Skeletal muscle cell (primary cell): ENCODE measurements at regions not wholly inside any gene's neighbourhood (a gene's known extent, or its start where the extent isn't known, plus 50 kb on each side); places are given as distances from the start of the nearest gene placed in this dataset.
"Not testable (repeated sequence)": the region's sequence is repeated elsewhere in the genome, so short reads cannot be mapped to it uniquely, and the experiment has no call there.

Experiments
- DNase-seq: peaks from one replicate; pipeline ENCODE4 v3.0.0-alpha.2; 2010; ENCODE audit warnings: low read depth
- H3K4me3 ChIP-seq: 2 replicates; pipeline ENCODE4 v1.5.1; 2011; ENCODE audit warnings: low read depth, mild to moderate bottlenecking, control low read depth, low read length, moderate library complexity

DNA sequence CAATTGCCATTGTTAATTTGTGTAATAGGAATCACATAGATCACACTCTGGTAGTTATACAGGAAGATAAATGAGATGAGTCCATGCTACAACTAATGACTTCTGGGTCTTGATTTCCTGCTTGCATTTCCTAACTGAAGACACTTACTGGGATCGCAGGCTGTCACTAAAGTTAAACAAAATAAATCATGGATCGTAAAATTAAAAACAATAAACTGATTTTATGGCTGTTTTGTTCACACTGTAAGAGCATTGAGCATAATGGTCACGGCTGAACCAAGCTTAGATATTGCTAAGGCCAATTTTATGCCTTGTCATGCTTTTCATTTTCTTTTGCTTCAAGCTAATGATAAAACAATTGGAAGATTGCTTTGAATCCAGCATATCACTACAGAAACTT, 332.5 kb upstream of the CITED2 start:
- no peak for DNase-seq
- no peak overlapping the region for H3K4me3 ChIP-seq

DNA sequence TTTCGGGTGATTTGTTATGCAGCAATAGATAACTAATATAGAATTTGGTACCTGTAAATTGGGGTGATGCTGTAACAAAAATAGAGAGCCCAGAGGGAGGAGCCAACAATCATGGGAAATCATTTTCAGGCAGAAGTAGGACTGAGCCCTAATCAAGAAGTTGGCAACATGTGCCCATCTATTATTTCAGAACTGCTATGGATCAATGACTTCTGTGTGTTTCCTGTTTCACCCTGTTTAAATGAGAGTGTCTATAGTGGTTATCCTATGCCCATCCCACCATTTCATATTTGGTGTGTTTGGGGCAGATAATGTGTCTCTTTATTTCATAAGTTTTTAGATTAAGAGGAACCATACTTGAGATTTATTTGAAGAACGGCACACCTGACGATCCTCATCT, 330.8 kb upstream of the CITED2 start:
- no peak for DNase-seq
- no peak overlapping the region for H3K4me3 ChIP-seq

DNA sequence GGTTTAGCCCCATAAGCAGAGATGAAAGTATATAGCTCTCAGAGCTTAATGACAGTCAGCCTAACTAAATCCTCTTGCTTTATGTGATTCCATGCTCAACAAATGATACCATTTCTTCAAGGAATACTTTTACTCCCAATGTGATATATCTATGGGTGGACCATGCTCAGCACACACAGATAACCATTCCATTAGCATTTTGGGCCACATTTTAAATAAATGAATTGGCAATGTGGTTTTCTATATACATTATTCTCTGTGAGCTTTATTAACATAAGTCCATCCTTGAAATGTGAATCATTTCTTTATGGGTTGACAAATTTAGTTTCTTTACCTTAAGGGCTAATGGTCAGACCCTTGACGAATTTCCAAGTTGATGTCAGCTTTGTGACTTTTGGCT, 329.3 kb upstream of the CITED2 start:
- H3K4me3 ChIP-seq, result no peak overlapping the region
- no peak for DNase-seq

DNA sequence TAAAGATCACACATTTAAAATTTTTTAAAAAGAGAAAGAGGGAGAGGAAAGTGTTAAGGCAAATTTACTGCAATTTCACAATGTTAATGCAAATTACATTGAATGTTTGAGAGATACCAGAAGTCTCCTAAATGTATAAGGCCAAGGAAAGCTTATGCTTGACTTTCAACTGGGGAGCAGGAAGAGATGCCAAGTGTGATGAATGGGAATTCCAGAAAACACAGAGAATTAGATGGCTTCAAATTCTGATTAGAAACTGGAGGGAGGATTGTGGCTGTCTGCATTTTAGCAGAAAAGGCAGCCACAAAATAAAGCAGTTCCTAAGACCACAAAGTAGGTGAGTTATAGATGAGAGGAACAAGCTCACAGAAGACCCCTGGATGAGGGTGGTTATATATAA, 328.3 kb upstream of the CITED2 start:
- no peak for DNase-seq
- H3K4me3 ChIP-seq, result no peak overlapping the region

DNA sequence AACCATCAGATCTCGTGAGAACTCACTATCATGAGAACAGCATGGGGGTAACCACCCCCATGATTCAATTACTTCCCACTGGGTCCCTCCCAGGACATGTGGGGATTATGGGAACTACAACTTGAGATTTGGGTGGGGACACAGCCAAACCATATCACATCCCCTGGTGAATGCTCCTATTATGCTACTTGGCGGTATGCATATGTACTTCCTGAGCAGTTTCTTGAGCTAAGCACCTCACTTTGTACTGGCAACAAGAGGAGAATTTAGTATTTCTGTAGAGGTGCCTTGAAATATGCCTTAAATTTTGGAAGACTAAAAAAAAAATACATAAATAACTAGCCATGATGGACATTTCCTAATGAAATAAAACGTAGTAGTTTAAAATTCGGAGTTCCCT, 327.2 kb upstream of the CITED2 start:
- H3K4me3 ChIP-seq, result no peak overlapping the region
- no peak for DNase-seq

DNA sequence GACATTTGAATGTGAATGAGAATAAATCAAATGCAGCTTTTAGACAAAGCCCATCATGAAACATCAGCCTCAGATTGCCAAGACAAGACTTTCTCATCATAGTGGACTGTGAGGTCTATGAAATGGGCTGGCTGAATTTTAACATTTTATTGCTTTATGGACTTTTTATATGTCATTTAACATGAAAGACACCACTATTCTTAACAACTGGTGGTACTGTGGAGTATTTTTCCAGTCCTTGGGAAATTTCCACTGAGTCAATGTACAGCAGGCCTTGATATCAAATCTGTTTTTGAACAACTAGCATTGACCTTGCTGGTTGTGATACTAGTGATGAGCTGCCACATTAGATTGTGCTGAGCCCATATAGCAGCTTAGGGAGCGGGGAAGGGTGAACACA, 326.6 kb upstream of the CITED2 start:
- no peak for DNase-seq
- no peak overlapping the region for H3K4me3 ChIP-seq

DNA sequence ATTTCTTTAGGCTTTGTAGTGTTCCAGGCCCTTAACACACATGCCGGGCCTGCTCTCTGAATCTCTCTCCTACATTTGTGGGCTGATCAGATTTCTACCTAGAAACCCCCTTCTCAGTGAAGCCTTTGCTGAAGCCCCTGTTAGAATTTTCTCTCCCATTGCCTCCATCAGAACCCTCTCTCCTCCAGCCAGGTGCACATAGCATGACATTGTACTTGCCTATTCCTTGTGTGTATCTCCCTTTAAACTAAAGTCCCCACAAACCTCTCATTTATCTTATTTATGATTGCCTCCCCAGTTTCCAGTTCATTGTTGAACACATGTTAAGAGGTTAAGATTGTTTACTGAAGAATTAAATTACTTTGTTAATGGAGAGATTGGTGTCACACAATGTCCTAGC, 325.5 kb upstream of the CITED2 start:
- DNase-seq, result no peak
- no peak overlapping the region for H3K4me3 ChIP-seq

DNA sequence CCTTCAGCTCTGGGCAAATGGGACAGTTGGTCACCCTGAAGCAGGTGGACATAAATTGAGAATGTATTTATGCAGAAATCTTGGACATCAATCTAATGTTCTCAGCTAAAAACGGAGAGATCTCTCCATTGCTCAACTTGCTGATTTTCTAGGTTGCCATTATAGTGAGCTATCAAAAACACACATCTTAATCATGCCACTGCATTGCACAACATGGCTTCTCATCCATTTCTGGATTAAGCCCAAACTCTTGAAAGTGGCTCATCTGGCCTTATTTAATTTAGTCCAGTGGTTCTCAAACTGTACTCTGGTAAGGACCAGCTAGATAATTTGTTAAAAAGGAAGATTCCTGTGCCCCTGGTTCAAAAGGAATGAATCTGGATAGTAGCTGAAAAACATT, 324.9 kb upstream of the CITED2 start:
- H3K4me3 ChIP-seq, result no peak overlapping the region
- peak; percentile 50 for DNase-seq

DNA sequence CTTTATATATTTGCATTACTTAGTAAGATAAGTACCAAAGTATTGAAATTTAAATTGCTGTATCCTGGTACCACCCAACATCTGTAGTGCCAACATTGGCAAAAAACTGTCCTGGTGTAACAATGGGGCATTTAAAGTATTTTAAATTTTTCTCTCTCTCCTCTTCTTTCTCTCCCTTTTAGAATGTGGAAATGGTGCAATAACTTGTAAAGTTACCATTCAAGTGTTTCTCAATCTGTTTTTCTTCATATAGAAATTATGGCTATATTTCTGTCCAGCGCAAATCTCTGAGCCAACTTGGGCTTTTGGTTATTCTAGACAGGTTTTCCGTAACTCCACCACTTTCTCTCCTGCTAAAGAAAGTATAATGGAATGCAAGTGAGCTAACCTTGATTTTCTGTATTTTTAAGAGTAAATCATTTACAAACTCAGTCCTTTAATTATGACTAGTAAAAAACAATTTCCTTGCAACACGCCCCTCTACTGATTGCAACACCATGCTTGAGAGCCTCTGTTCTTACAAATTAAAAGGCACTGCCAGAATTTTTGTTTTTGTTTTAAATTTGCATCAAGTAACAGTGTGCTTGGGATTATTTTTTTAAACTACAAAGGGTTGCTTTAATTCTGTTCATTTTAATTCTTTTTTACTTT, 324.2 kb upstream of the CITED2 start:
- DNase-seq, result no peak
- no peak overlapping the region for H3K4me3 ChIP-seq

DNA sequence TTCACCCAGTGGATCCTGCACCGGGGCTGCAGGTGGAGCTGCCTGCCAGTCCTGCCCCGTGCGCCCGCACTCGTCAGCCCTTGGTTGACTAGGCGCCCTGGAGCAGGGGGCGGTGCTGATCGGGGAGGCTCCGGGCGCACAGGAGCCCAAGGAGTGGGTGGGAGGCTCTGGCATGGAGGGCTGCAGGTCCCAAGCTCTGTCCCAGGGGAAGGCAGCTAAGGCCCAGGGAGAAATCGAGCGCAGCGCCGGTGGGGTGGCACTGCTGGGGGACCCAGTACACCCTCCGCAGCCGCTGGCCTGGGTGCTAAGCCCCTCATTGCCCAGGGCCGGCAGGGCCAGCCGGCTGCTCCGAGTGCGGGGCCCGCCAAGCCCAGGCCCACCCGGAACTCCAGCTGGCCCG, 323.4 kb upstream of the CITED2 start:
- not testable (repeated sequence) for DNase-seq, H3K4me3 ChIP-seq

DNA sequence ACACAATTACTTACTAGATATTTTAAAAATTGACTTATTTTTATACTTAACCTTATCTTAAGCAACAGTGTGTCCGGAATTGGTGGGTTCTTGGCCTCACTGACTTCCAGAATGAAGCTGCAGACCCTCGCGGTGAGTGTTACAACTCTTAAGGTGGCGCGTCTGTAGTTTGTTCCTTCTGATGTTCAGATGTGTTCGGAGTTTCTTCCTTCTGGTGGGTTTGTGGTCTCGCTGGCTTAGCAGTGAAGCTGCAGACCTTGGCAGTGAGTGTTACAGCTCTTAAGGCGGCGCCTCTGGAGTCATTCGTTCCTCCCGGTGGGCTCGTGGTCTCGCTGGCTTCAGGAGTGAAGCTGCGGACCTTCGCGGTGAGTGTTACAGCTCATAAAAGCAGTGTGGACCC, 322.5 kb upstream of the CITED2 start:
- DNase-seq, H3K4me3 ChIP-seq: not testable (repeated sequence)

DNA sequence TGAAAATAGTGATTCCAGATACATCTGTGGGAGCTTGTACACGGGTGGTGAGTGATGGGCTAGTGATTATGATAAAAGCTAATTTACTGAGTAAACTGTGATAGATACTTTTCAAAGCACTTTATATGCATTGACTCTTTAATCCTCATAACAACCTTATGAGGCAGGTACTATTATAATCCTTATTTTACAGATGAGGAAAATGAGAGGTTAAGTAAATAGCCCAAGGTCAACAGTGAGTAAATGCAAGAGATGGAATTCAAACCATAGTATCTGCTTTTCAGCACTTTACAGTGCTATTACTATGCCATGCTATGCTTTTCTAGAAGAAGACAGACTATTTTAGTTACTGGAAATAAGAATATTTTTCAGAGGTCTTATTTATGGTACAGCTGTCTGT, 320.9 kb upstream of the CITED2 start:
- no peak for DNase-seq
- H3K4me3 ChIP-seq, result no peak overlapping the region

DNA sequence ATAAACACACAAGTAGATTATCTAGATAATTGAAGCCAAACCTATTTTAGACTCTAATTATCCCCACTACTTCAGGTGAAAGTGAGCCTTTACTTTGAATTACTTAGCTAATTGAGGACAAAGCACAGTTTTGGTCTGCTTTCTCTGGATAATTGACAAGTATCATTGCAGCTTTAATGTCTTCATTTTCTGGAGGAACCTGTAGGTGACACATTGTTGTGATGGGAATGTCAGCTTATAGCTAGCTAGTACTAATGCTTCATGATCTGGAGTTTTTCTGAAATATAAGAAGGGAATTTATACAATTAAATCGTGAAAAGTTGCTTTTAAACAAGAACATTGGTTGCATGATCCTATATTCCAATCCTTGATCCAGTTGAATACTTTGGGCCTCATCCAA, 319.3 kb upstream of the CITED2 start:
- H3K4me3 ChIP-seq, result no peak overlapping the region
- no peak for DNase-seq

DNA sequence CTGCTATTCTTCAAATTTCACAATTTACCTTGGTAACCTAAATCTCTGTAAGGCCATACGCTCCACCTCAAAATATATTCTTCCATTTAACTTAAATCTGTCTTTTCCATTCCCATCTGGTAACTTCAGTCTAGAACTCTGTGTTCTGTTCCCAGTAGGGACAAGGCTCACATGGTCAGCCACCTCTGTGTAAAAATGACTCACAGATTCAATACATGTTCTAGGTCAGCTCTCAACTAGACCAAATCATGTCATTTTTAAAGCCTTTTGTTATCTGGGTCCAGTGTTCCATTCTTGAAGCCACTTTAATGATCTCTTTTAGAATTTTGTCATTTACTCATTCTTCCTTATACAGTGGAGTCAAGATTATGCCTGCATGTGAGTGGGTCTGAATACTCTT, 315.6 kb upstream of the CITED2 start:
- DNase-seq, result no peak

DNA sequence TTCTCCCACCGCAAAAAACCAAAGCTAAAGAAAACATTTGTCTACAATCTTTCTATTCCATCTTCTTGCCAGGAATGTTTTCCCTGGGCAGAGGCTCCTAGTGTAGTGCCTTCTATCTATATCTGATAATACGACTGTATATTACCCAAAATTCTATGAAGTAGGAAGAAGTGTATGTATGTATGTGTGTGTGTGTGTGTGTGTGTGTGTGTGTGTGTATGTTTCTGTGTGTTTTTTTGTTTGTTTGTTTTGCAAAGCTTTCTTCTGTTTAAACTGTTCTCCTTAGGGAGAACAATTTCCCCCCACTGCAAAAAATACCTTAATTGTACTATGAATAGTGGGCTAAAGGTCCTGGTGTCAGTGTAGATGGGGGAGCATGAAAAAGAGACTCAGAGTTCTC, 312.6 kb upstream of the CITED2 start:
- no peak overlapping the region for H3K4me3 ChIP-seq
- DNase-seq, result no peak

More for the DNA sequence above, 315.6 kb upstream of the CITED2 start:
- no peak overlapping the region for H3K4me3 ChIP-seq

DNA sequence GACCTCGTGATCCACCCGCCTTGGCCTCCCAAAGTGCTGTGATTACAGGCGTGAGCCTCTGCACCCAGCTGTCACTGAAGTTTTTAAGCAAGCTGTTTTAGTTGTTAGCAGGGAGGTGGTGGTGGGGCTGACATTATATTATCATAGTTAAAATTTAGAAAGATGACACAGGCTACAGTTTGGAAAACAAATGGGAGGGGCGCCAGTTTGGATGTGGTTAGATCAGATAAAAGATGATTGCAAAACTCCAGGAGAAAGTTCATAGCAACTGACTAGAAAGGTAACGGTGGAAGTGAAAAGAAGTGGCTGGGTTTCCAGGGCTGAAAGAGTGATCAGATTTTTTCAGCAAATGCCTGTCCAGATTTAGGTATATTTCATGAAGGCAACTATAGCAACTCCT, 311.9 kb upstream of the CITED2 start:
- no peak for DNase-seq
- H3K4me3 ChIP-seq, result no peak overlapping the region

DNA sequence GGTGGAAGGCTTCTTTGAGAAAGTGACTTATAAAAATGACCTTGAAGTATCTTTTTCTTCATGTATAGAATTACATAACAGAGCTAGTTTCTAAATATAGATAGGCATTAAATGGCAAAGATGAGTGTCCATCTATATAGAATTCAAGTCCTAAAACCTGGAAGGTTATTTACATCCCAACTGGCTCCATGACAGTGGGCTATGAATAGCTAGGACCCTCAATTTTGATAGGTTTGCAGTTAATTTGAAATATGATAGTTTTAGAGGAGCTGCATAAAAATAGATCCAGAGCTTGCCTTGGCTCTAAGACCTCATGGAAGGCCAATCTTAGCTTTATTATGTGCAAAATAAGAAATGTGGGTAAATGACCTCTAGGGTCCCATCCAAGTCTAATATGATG, 310.6 kb upstream of the CITED2 start:
- DNase-seq, result no peak
- no peak overlapping the region for H3K4me3 ChIP-seq

DNA sequence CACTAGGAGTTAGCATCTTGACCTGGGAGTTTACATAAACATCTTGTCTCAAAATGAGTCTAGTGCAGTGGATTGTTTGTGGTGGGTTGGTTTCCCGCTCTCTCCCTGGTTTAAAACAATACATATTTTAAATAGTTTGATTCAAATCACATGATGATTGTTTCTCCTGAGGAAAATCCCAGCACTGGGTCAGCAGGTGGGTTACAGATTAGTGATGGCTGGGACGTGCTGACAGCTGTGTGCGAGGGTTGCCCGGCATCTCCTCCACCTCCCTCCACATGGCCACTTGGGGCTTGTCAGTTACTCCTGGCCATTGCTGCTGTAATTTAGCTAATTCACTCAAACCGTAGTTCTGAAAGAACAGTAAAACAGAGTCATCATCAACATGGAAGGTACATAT, 306.4 kb upstream of the CITED2 start:
- DNase-seq, result no peak
- no peak overlapping the region for H3K4me3 ChIP-seq

DNA sequence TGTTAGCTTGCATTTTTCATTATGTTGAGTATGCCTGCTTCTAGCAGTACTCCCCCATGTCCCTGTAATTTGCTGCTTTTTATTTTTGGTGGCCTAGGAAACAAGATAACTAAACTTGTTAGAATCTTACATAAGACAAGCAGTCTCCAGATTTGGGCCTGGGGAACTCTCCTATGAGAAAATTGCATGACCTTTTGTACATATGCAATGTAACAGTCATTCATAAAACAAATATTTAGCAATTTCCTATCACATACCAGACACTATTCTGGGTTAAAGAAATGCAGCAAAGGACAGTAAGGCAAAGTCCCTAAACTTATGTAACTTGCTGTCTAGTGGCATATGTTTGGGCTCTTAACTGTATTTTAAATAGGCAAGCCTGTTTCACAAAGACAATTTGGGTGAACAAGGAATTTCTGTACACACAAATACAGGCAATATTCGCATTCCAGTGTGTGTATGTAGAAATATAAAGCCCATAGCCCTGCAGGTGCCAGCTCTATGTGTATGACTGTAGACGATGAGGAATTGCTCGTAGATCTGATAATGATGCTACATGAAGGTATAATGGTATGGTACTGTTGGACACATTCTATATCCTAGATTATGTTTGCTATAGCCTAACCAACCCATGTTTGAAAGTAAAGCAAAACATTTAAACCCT, 305.2 kb upstream of the CITED2 start:
- H3K4me3 ChIP-seq, result no peak overlapping the region
- DNase-seq, result no peak

DNA sequence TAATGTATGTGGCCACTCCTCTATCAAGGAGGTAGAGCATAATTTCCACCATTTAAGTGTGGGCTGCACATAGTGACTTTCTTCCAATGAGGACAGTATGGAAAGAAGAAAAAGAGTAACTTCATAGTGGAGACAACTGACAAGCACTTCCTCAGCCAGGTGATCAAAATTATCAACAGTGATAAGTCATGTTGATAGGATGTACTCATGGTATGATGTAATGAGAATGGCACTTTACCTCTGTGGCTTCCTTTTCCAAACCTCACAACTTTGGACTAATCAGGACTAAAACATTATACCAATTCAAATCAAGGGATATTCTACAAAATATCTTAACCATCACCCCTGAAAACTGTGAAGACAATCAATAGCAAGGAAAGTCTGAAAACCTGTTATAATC, 302.3 kb upstream of the CITED2 start:
- no peak for DNase-seq
- H3K4me3 ChIP-seq, result no peak overlapping the region

DNA sequence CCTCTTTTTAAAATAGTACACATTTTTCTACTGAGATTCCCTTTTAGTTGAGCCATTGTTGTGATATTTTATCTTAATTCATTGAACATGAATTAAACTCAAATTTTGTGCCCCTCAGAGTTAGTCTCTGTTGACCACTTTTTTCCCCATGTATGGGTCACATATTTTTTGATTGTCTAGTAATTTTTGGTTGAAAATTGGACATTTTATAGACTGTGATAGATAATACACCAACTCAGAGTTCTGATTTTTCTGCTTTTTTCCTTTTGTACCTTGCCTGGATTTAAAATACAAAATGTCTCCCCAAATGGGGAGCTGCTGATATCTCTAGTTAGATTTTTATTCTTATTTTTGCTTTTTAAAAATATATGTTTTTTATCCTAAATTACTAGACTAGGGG, 291.8 kb upstream of the CITED2 start:
- H3K4me3 ChIP-seq, result no peak overlapping the region
- no peak for DNase-seq

DNA sequence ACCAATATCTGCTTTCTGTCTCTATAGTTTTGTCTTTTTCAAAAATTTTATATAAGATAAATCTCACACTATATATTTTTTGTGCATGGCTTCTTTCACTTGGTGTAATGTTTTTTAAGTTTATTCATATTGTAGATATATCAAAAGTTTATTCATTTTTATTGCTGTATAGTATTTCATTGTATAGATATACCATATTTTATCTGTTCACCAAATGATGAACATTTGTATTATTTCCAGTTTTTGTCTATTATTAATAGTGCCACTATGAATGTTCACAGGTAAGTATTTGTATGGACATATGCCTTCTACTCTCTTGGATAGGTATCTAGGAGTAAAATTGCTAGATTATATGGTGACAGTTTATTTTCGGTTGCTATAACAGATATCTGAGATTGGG, 289.5 kb upstream of the CITED2 start:
- H3K4me3 ChIP-seq, result no peak overlapping the region
- no peak for DNase-seq
